Cardiac muscle cell (in vitro differentiated cells and primary cell): ENCODE measurements at regions not wholly inside any gene's neighbourhood (a gene's known extent, or its start where the extent isn't known, plus 50 kb on each side); places are given as distances from the start of the nearest gene placed in this dataset.

Experiments
- DNase-seq, 2 donors: peaks; one replicate each; pipeline versions ENCODE4 v3.0.0 to v3.0.0-alpha.2; 2010 to 2017; ENCODE audit warnings: low read depth in 1 of 2, low spot score in 1 of 2
- H3K27ac ChIP-seq: fragments of 200-600 bp; sonication (generic); 2 replicates; pipeline ENCODE4 v1.5.1; 2016
- H3K27me3 ChIP-seq: fragments of 200-600 bp; sonication (generic); 2 replicates; pipeline ENCODE4 v1.6.0; 2016; ENCODE audit warnings: control low read depth
- H3K36me3 ChIP-seq: fragments of 200-600 bp; sonication (generic); 2 replicates; pipeline ENCODE4 v1.5.1; 2016; ENCODE audit warnings: control low read depth
- H3K4me1 ChIP-seq: fragments of 200-600 bp; sonication (generic); 2 replicates; pipeline ENCODE4 v1.8.1; 2017; ENCODE audit warnings: low read depth, mild to moderate bottlenecking, mixed run types
- H3K4me3 ChIP-seq: fragments of 200-600 bp; sonication (generic); 2 replicates; pipeline ENCODE4 v1.5.1; 2016; ENCODE audit warnings: mild to moderate bottlenecking
- H3K9me3 ChIP-seq: fragments of 200-600 bp; sonication (generic); 2 replicates; pipeline ENCODE4 v1.5.1; 2017; ENCODE audit warnings: low read depth, mild to moderate bottlenecking, control low read depth
- CTCF ChIP-seq: IDR thresholded peaks from 2 replicates; pipeline ENCODE4 v1.5.1; 2012; ENCODE audit warnings: low read depth, mild to moderate bottlenecking, low read length

- Histone ChIP-seq H3K36me3 (no peaks in the 10 kb centered on the region), H3K4me1 (no peaks in the 10 kb centered on the region), H3K4me3 (no peak overlapping the region), H3K27ac (no peak overlapping the region), H3K9me3 (no peaks in the 10 kb centered on the region), H3K27me3 (no peaks in the 10 kb centered on the region)
- DNase-seq, result no peak
- TF ChIP-seq CTCF, result no peak
Measured at GRCh38 chr7:156236181-156236889, 404.2 kb upstream of the RNF32 start.

GRCh38 chr7:156234666-156235494 is 405.7 kb upstream of the RNF32 start:
- no peaks in the 10 kb centered on the region for H3K9me3 ChIP-seq
- H3K4me3 ChIP-seq, result no peak overlapping the region
- DNase-seq, result no peak
- H3K27ac ChIP-seq, result no peak overlapping the region
- H3K36me3 ChIP-seq, result no peaks in the 10 kb centered on the region
- TF ChIP-seq CTCF, result no peak
- H3K4me1 ChIP-seq, result no peaks in the 10 kb centered on the region
- no peaks in the 10 kb centered on the region for H3K27me3 ChIP-seq

- Histone ChIP-seq H3K36me3 (no peaks in the 10 kb centered on the region), H3K4me3 (no peak overlapping the region), H3K9me3 (no peaks in the 10 kb centered on the region), H3K27ac (no peak overlapping the region), H3K4me1 (no peaks in the 10 kb centered on the region), H3K27me3 (no peaks in the 10 kb centered on the region)
- DNase-seq, result no peak
- TF ChIP-seq CTCF, result no peak
Measured at GRCh38 chr7:156234192-156234591, 406.4 kb upstream of the RNF32 start.

- H3K27me3 ChIP-seq, result no peaks in the 10 kb centered on the region
- H3K4me3 ChIP-seq, result no peak overlapping the region
- no peaks in the 10 kb centered on the region for H3K4me1 ChIP-seq
- no peak overlapping the region for H3K27ac ChIP-seq
- no peaks in the 10 kb centered on the region for H3K36me3 ChIP-seq
- H3K9me3 ChIP-seq, result no peaks in the 10 kb centered on the region
- TF ChIP-seq CTCF, result no peak
- no peak for DNase-seq
Measured at GRCh38 chr7:156232931-156233705, 407.5 kb upstream of the RNF32 start.

GRCh38 chr7:156230576-156230975 is 410.0 kb upstream of the RNF32 start:
- Histone ChIP-seq H3K27me3 (no peaks in the 10 kb centered on the region), H3K36me3 (no peaks in the 10 kb centered on the region), H3K9me3 (no peaks in the 10 kb centered on the region), H3K27ac (no peak overlapping the region), H3K4me1 (no peaks in the 10 kb centered on the region), H3K4me3 (no peak overlapping the region)
- no peak for TF ChIP-seq CTCF
- DNase-seq, result no peak
